Activated CD4-positive, alpha-beta memory T cell treated with anti-CD3 and anti-CD28 coated beads for 36 hours (primary cell): ENCODE measurements at regions not wholly inside any gene's neighbourhood (a gene's known extent, or its start where the extent isn't known, plus 50 kb on each side); places are given as distances from the start of the nearest gene placed in this dataset.
"Not testable (repeated sequence)": the region's sequence is repeated elsewhere in the genome, so short reads cannot be mapped to it uniquely, and the experiment has no call there.

Source experiments
- CTCF ChIA-PET: fragments of 350-600 bp; sonication (Branson Sonifier 250); formaldehyde crosslinking; loops from one replicate; lab custom pipeline; 2021; ENCODE audit warnings: antibody characterized with exemption, inconsistent platforms; lab: Charles Lee
- POLR2A ChIA-PET: fragments of 350-600 bp; sonication (Branson Sonifier 250); formaldehyde crosslinking; loops from one replicate; lab custom pipeline; 2021; ENCODE audit warnings: antibody characterized with exemption; lab: Charles Lee
- DNase-seq: peaks from one replicate; pipeline ENCODE4 v3.0.0-alpha.2; 2020
- H3K27ac Mint-ChIP-seq: one replicate; pipeline ENCODE4 v1.8.0; 2021; ENCODE audit warnings: mixed read lengths
- H3K27me3 Mint-ChIP-seq: one replicate; pipeline ENCODE4 v1.8.0; 2021; ENCODE audit warnings: mixed read lengths
- H3K36me3 Mint-ChIP-seq: one replicate; pipeline ENCODE4 v1.8.0; 2021; ENCODE audit warnings: mixed read lengths
- H3K4me1 Mint-ChIP-seq: one replicate; pipeline ENCODE4 v1.8.0; 2021; ENCODE audit warnings: low read depth, mixed read lengths
- H3K4me3 Mint-ChIP-seq: one replicate; pipeline ENCODE4 v1.8.0; 2021; ENCODE audit warnings: mild to moderate bottlenecking, mixed read lengths
- H3K9me3 Mint-ChIP-seq: one replicate; pipeline ENCODE4 v1.8.0; 2021; ENCODE audit warnings: mixed read lengths
- intact Hi-C: fragments of 100-400 bp; cut with micrococcal nuclease; formaldehyde crosslinking; loops from one replicate; pipeline ENCODE4 v1.15.1; 2023

DNA sequence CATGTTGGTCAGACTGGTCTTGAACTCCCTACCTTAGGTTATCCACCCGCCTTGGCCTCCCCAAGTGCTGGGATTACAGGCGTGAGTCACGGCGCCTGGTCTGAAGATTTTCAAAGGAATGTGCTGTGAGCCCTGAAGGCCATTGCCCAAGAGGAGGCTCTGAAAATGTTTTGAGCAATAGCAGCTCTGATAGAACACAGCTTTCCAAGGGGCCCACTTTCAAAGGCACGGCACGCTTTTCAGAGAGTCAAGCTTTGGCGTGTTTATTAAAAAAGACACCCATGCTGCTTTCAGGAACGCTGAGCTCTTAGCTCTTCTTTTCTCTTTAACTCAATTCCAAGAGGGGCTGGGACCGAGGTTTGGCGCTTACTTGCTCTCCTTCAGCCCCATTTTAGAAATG is 73.8 kb upstream of the CDON start:
- H3K9me3 Mint-ChIP-seq, result no peaks in the 10 kb centered on the region
- DNase-seq, result no peak
- H3K4me1 Mint-ChIP-seq, result no peaks in the 10 kb centered on the region
- H3K4me3 Mint-ChIP-seq, result no peak overlapping the region
- no peaks in the 10 kb centered on the region for H3K36me3 Mint-ChIP-seq
- intact Hi-C loops, result no loop called here
- ChIA-PET CTCF (interaction anchor here (0.8 kb wide), 1 partner anchor 414 kb away, joined by 3 read pairs; no protein-coding TSS in a partner anchor), POLR2A (no interaction called here)
- peaks cover 12% of the 10 kb centered on the region for H3K27me3 Mint-ChIP-seq
- no peak overlapping the region for H3K27ac Mint-ChIP-seq

DNA sequence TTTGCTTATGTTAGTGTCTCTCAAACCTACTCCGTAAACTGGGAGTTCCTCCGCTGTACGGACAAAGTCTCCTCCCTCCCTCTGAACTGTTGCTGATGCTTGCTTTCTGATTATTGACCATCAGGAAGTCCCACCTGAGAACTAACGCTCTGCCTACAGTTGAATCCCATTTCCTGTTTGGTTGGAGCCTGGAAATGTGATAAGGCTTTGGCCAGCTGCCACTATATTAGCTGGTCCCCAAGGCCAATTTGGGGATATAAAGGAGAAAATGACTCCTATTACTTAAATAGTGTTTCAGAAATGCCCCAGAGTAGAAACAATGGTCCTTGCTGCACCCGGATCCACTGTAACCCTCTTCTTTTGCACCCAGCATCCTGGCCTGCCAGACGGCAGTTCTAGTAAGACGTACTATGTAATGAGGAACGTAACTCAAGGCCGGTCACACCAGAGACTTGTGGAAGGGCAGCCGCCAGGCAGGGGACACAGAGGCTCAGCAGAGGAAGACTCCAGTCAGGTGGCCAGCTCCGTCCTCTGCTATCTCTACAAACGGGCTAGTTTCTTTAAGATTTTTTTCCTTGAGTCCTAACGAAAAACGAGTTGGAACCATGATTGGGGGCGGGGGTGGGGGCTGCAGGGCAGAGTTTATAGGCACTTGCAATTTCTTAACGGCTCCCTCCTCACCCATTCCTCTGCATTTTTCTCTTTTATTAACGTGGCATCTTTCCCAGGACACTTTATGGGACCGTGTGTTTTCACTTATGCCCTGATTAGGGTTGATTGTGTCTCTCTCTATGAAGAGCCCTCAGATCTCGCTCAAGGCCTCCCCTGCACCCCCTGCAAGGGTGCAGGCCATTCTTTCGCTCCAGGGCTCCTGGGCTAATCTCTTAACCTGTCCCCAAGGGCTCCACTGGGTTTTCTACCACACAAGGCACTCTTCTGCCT is 72.8 kb upstream of the CDON start:
- Mint-ChIP-seq H3K27ac (no peak overlapping the region), H3K27me3 (peaks cover 12% of the 10 kb centered on the region), H3K4me3 (no peak overlapping the region), H3K36me3 (no peaks in the 10 kb centered on the region), H3K4me1 (no peaks in the 10 kb centered on the region), H3K9me3 (no peaks in the 10 kb centered on the region)
- ChIA-PET POLR2A (no interaction called here), CTCF (interaction anchor here (0.8 kb wide), 1 partner anchor 413 kb away, joined by 3 read pairs; no protein-coding TSS in a partner anchor)
- intact Hi-C loops, result no loop called here
- DNase-seq, result no peak

DNA sequence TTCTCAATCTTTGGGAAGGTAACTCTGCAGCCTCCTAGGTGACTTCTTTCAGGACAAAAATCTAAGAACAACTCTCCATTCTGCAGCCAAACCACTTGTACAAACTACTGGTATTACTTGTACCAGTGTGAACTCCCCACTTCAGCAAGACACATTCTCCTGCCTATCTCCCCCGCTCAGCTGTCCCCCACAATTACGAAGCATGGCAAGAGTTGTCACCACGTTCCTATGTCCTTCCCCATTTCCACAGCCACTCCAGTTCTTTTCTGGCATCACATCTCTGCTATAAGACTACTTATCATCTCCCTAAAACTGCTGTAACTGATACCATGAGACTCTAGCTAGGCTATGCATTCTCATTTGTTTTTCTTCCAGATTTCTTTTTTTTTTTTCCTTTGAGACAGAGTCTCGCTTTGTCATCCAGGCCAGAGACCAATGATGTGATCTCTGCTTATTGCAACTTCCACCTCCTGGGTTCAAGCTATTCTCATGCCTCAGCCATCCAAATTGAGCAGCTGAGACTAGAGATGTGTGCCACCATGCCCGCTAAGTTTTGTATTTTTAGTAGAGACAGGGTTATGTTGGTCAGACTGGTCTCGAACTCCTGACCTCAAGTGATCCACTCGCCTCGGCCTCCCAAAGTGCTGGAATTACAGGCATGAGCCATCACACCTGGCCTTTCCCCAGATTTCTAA is 71.9 kb upstream of the CDON start:
- Mint-ChIP-seq H3K36me3 (no peaks in the 10 kb centered on the region), H3K9me3 (no peaks in the 10 kb centered on the region), H3K4me1 (no peaks in the 10 kb centered on the region), H3K4me3 (no peak overlapping the region), H3K27me3 (peaks cover 11% of the 10 kb centered on the region), H3K27ac (no peak overlapping the region)
- DNase-seq, result no peak
- CTCF ChIA-PET, result no interaction called here
- intact Hi-C loops, result no loop called here
- POLR2A ChIA-PET, result no interaction called here

DNA sequence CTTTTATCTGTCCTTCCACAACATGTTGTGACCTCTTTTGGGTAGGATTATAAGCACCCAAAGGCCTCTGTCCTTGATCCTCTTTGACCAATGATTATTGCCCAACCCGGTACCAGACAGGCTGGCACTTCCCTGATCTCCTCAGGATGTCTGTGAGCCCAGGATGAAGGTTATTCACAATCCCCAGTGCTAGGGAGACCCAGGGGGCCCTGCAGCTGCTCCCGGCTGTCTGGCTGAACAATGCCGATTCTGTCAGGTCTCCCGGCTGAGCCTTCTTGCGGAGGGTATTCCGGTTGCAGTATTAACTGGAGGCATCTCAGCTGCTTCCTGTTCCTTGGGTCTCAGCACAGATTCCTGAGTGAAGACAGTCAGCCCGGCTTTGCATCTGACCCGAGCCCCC is 71.2 kb upstream of the CDON start:
- H3K4me1 Mint-ChIP-seq, result no peaks in the 10 kb centered on the region
- H3K4me3 Mint-ChIP-seq, result no peak overlapping the region
- H3K27me3 Mint-ChIP-seq, result peaks cover 5% of the 10 kb centered on the region
- no peaks in the 10 kb centered on the region for H3K9me3 Mint-ChIP-seq
- DNase-seq, result no peak
- H3K27ac Mint-ChIP-seq, result no peak overlapping the region
- no peaks in the 10 kb centered on the region for H3K36me3 Mint-ChIP-seq
- ChIA-PET POLR2A (no interaction called here), CTCF (no interaction called here)
- intact Hi-C loops, result no loop called here

DNA sequence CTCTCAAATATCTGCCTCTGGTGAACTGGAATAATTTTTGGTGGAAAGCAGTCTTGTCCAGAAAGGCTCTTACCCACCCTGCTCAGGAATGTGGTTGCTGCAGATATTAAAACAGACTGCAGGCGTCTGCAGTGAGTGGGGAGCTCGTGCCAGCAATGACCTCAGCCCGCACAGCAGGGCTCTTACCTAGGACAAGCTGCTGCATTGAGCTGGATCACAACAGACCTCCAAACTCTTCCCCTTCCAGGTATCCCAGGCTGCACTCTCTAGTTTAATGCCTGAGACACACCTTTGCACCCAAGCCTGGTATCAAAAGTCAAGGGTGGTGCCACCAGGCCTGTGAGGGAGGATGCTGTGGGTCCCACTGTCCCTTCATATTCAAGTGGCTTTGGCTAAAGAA is 69.7 kb upstream of the CDON start:
- H3K27ac Mint-ChIP-seq, result no peak overlapping the region
- CTCF ChIA-PET, result no interaction called here

DNA sequence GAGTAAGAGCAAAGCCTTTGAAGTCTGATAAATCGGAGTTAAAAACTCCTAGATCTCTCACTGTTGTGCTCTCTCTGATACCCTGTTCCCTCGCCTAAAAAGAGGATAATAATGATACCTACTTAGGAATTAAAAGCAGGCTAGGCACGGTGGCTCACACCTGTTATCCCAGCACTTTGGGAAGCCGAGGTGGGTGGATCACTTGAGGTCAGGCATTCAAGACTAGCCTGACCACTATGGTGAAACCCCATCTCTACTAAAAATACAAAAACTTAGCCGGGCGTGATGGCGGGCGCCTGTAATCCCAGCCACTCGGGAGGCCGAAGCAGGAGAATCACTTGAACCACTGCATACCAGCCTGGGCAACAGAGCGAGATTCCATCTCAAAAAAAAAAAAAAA is 68.1 kb upstream of the CDON start:
- H3K4me3 Mint-ChIP-seq, DNase-seq, H3K27me3 Mint-ChIP-seq, CTCF ChIA-PET, H3K9me3 Mint-ChIP-seq, POLR2A ChIA-PET, H3K4me1 Mint-ChIP-seq, H3K36me3 Mint-ChIP-seq, intact Hi-C loops, H3K27ac Mint-ChIP-seq: not testable (repeated sequence)

More for the DNA sequence above, 69.7 kb upstream of the CDON start:
- Mint-ChIP-seq H3K4me3 (no peak overlapping the region), H3K36me3 (no peaks in the 10 kb centered on the region), H3K27me3 (peaks cover 3% of the 10 kb centered on the region), H3K4me1 (no peaks in the 10 kb centered on the region), H3K9me3 (no peaks in the 10 kb centered on the region)
- no peak for DNase-seq
- POLR2A ChIA-PET, result no interaction called here
- intact Hi-C loops, result no loop called here

DNA sequence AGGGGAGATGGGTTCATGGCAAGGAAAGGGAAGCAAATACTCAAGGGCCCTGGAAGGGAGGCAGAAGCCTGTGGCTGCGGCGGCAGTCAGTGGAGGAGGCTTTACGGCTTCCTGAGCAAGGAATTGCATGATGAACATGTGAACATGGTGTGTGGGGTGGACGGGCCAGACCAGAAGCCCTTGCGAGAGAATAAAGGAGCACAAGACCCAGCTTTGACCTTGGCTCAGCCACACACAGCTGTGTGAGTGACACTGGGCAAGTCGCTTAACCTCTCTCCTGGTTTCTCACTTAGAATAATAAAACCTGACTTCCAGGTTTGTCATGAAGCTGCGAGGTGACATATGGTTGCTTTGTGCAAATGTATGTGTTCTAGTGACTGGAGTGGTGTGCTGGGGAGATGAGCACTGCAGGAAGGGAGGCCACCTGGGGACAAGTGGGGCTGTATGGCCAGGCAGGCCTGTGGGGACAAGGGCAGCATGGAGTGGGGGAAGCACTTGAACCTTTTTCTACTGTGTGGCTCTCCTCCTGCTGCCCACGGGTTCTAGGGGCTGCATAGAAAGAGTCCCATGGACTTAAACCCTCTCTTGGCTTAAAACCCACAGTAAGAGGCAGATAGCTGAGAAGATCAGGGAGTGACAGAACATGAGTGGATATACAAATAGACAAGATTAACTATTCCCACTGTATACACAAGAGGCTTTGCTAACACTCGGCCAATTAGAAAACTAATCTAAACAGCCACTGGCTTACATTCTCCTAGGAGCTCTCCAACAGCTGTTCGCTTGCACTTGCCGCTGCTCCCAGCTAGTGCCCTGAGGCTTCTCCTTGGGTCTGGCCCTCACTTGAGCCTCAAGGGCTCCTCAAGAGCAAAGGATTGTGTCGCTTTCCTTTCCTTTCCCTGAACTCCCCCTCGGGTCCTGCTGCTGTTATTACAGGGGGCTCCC is 67.3 kb upstream of the CDON start:
- no peaks in the 10 kb centered on the region for H3K9me3 Mint-ChIP-seq
- CTCF ChIA-PET, result no interaction called here
- intact Hi-C loops, result no loop called here
- no peak overlapping the region for H3K27ac Mint-ChIP-seq
- DNase-seq, result no peak
- H3K4me3 Mint-ChIP-seq, result no peak overlapping the region
- POLR2A ChIA-PET, result no interaction called here
- no peaks in the 10 kb centered on the region for H3K4me1 Mint-ChIP-seq
- no peaks in the 10 kb centered on the region for H3K36me3 Mint-ChIP-seq
- H3K27me3 Mint-ChIP-seq, result no peaks in the 10 kb centered on the region

DNA sequence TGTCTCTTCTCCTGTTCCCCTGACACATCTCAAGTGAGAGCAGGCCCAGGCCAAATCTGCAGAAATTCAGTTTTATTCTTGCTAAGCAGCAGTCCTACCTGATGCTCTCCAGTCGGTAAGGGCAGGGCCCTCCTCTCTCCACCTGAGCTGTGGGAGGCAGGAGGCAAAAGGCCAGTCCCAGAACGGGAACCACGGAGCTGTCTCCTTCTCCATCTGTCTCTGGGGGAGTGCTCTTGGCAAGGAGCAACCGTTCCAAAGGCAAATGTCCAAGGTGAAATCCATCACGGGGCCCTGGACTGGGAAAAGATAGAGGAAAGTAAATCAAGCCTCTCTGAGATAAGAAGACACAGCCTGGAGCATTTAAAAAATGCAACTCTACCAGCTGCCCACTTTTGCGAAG is 65.2 kb upstream of the CDON start:
- H3K27me3 Mint-ChIP-seq, result no peaks in the 10 kb centered on the region
- DNase-seq, result no peak
- ChIA-PET CTCF (no interaction called here), POLR2A (no interaction called here)
- intact Hi-C loops, result no loop called here
- no peaks in the 10 kb centered on the region for H3K9me3 Mint-ChIP-seq
- H3K27ac Mint-ChIP-seq, result no peak overlapping the region
- H3K4me1 Mint-ChIP-seq, result no peaks in the 10 kb centered on the region
- no peak overlapping the region for H3K4me3 Mint-ChIP-seq
- no peaks in the 10 kb centered on the region for H3K36me3 Mint-ChIP-seq

DNA sequence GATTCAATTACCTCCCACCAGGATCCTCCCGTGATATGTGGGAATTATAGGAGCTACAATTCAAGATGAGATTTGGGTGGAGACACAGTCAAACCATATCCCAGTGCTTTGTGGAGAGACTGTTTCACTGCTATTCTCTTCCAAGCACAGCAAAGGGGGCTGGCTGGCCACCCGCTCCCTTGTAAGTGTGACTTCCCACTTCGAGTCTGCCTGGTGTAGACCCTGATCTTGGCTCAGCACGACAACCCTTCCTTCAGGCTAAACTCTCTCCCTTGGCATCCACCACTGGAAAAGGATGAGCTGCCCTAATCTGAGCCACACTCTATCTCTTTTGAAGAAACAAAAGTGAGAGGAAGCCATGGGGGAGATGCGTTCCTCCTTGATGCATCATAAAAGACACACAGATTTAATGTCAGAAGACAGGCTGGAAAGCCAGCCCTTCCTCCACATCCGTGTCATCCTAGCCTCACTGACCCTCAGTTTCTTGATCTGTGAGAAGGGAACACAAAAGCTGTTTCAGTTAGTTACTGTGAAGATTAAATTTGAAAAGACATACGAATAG is 64.7 kb upstream of the CDON start:
- no peak overlapping the region for H3K4me3 Mint-ChIP-seq
- ChIA-PET POLR2A (no interaction called here), CTCF (no interaction called here)
- no peaks in the 10 kb centered on the region for H3K9me3 Mint-ChIP-seq
- intact Hi-C loops, result no loop called here
- no peaks in the 10 kb centered on the region for H3K4me1 Mint-ChIP-seq
- no peaks in the 10 kb centered on the region for H3K36me3 Mint-ChIP-seq
- no peaks in the 10 kb centered on the region for H3K27me3 Mint-ChIP-seq
- DNase-seq, result no peak
- no peak overlapping the region for H3K27ac Mint-ChIP-seq

DNA sequence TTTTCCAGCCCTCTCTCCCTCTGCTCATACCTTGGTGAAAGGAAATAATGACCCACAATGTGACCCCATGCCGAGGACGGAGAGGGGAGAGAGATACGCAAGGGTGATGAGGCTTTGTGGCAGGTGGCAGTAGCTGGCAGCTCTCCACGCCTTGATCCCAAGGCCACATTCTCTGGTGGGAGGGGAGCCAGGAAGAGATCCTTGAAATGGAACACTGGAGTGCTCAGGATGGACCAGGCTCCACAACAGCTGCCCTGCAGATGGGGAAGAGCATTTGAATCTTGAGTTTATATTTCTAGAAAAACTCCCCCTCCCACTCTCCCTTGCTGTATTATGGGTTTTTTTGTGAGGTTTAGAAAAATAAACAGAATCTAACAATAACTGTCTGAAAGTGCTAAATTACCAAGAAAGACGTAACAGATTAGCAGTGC is 61.6 kb upstream of the CDON start:
- DNase-seq, result no peak
- CTCF ChIA-PET, result no interaction called here
- POLR2A ChIA-PET, result interaction anchor here (1.0 kb wide), 1 partner anchor 236 kb away, joined by 3 read pairs; the partner anchor contains the start of gene HYLS1

DNA sequence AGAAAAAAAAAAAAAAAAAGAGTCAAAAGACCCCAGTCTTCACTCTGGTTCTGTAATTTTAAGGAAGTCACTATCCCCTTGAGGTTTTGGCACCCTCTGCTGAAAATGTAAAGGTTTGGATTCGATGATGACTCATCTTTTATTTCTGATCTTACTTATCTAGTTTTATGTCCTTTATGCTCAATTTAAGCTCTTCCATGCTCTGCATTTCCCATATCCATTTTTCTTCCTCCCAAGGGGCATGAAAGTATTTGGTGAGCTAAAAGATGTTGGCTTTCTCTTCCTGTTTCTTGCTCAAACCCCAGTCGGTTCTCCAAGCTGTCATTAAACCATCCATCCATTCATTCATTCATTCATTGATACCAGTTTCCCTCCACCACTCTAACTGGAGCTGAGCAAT is 61.0 kb upstream of the CDON start:
- CTCF ChIA-PET, result interaction anchor here (0.7 kb wide), 1 partner anchor 357 kb away, joined by 3 read pairs; no protein-coding TSS in a partner anchor

More for the DNA sequence above, 61.6 kb upstream of the CDON start:
- Mint-ChIP-seq H3K36me3 (no peaks in the 10 kb centered on the region), H3K9me3 (no peaks in the 10 kb centered on the region), H3K4me3 (no peak overlapping the region), H3K27ac (no peak overlapping the region), H3K4me1 (no peaks in the 10 kb centered on the region), H3K27me3 (no peaks in the 10 kb centered on the region)
- intact Hi-C loops, result loop anchor here (5.0 kb wide), 1 partner anchor 182 kb away; no protein-coding TSS in a partner anchor

More for the DNA sequence above, 61.0 kb upstream of the CDON start:
- H3K27me3 Mint-ChIP-seq, result no peaks in the 10 kb centered on the region
- POLR2A ChIA-PET, result interaction anchor here (1.0 kb wide), 1 partner anchor 236 kb away, joined by 3 read pairs; the partner anchor contains the start of gene HYLS1
- DNase-seq, result no peak
- intact Hi-C loops, result loop anchor here (5.0 kb wide), 1 partner anchor 181 kb away; no protein-coding TSS in a partner anchor
- H3K27ac Mint-ChIP-seq, result no peak overlapping the region
- H3K36me3 Mint-ChIP-seq, result no peaks in the 10 kb centered on the region
- H3K4me3 Mint-ChIP-seq, result no peak overlapping the region
- H3K4me1 Mint-ChIP-seq, result no peaks in the 10 kb centered on the region
- no peaks in the 10 kb centered on the region for H3K9me3 Mint-ChIP-seq
